WTC11 (cell line): ENCODE measurements at regions not wholly inside any gene's neighbourhood (a gene's known extent, or its start where the extent isn't known, plus 50 kb on each side); places are given as distances from the start of the nearest gene placed in this dataset.

Source experiments
- CDX4 ChIP-seq: fragments of 250-450 bp; sonication (Bioruptor Pico); IDR thresholded peaks from 2 replicates; pipeline ENCODE4 v1.9.0; 2021; ENCODE audit warnings: moderate library complexity, mild to moderate bottlenecking, inconsistent platforms, borderline replicate concordance
- NR2C2 ChIP-seq: sonication (generic); formaldehyde crosslinking; IDR thresholded peaks from 2 replicates; pipeline ENCODE4 v1.8.0; 2022; ENCODE audit warnings: mild to moderate bottlenecking, missing genetic modification reagents
- NR3C1 ChIP-seq: sonication (generic); formaldehyde crosslinking; conservative IDR thresholded peaks from 2 replicates; pipeline ENCODE4 v1.8.1; 2023; ENCODE audit warnings: low read depth, mild to moderate bottlenecking, missing genetic modification reagents
- TEAD1 ChIP-seq: sonication (generic); formaldehyde crosslinking; IDR thresholded peaks from 2 replicates; pipeline ENCODE4 v1.8.0; 2022; ENCODE audit warnings: mild to moderate bottlenecking, missing genetic modification reagents
- TF ChIP-seq, protein P1 (sequence below): sonication (generic); formaldehyde crosslinking; IDR thresholded peaks from 2 replicates; pipeline ENCODE4 v1.8.0; 2023; ENCODE audit warnings: missing genetic modification reagents, mild to moderate bottlenecking, borderline replicate concordance
- TF ChIP-seq, protein P2 (sequence below): sonication (generic); formaldehyde crosslinking; IDR thresholded peaks from 2 replicates; pipeline ENCODE4 v1.8.1; 2023; ENCODE audit warnings: mild to moderate bottlenecking, missing genetic modification reagents

- TF ChIP-seq, protein P1, sequence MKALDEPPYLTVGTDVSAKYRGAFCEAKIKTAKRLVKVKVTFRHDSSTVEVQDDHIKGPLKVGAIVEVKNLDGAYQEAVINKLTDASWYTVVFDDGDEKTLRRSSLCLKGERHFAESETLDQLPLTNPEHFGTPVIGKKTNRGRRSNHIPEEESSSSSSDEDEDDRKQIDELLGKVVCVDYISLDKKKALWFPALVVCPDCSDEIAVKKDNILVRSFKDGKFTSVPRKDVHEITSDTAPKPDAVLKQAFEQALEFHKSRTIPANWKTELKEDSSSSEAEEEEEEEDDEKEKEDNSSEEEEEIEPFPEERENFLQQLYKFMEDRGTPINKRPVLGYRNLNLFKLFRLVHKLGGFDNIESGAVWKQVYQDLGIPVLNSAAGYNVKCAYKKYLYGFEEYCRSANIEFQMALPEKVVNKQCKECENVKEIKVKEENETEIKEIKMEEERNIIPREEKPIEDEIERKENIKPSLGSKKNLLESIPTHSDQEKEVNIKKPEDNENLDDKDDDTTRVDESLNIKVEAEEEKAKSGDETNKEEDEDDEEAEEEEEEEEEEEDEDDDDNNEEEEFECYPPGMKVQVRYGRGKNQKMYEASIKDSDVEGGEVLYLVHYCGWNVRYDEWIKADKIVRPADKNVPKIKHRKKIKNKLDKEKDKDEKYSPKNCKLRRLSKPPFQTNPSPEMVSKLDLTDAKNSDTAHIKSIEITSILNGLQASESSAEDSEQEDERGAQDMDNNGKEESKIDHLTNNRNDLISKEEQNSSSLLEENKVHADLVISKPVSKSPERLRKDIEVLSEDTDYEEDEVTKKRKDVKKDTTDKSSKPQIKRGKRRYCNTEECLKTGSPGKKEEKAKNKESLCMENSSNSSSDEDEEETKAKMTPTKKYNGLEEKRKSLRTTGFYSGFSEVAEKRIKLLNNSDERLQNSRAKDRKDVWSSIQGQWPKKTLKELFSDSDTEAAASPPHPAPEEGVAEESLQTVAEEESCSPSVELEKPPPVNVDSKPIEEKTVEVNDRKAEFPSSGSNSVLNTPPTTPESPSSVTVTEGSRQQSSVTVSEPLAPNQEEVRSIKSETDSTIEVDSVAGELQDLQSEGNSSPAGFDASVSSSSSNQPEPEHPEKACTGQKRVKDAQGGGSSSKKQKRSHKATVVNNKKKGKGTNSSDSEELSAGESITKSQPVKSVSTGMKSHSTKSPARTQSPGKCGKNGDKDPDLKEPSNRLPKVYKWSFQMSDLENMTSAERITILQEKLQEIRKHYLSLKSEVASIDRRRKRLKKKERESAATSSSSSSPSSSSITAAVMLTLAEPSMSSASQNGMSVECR (CRISPR knock-in tag): no peak
- TF ChIP-seq, protein P2, sequence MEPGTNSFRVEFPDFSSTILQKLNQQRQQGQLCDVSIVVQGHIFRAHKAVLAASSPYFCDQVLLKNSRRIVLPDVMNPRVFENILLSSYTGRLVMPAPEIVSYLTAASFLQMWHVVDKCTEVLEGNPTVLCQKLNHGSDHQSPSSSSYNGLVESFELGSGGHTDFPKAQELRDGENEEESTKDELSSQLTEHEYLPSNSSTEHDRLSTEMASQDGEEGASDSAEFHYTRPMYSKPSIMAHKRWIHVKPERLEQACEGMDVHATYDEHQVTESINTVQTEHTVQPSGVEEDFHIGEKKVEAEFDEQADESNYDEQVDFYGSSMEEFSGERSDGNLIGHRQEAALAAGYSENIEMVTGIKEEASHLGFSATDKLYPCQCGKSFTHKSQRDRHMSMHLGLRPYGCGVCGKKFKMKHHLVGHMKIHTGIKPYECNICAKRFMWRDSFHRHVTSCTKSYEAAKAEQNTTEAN (CRISPR knock-in tag): no peak
- TF ChIP-seq NR2C2 (CRISPR knock-in tag): no peak
- no peak for TF ChIP-seq CDX4 (CRISPR knock-in tag)
- TF ChIP-seq NR3C1: no peak
- TF ChIP-seq TEAD1 (CRISPR knock-in tag): no peak
Observed at GRCh38 chr4:184267673-184268583, 50.3 kb upstream of the ENPP6 start (continued).
